Loucy (cell line): ENCODE measurements at regions not wholly inside any gene's neighbourhood (a gene's known extent, or its start where the extent isn't known, plus 50 kb on each side); places are given as distances from the start of the nearest gene placed in this dataset.
"Not testable (repeated sequence)": the region's sequence is repeated elsewhere in the genome, so short reads cannot be mapped to it uniquely, and the experiment has no call there.

Source experiments
- H2AFZ ChIP-seq: fragments of 200-600 bp; sonication (generic); 2 replicates; pipeline ENCODE4 v1.6.0; 2016; ENCODE audit warnings: antibody characterized with exemption, mild to moderate bottlenecking, low read length, moderate library complexity
- H3F3A ChIP-seq: fragments of 200-600 bp; 2 replicates; pipeline ENCODE4 v1.6.0; 2016; ENCODE audit warnings: antibody characterized with exemption, low read depth, mild to moderate bottlenecking
- H3K27me3 ChIP-seq: fragments of 200-600 bp; sonication (generic); 2 replicates; pipeline ENCODE4 v1.6.1; 2014; ENCODE audit warnings: low read length, mild to moderate bottlenecking; ENCODE audit not compliant: insufficient read depth, poor library complexity, severe bottlenecking
- H3K36me3 ChIP-seq: fragments of 200-600 bp; sonication (generic); 2 replicates; pipeline ENCODE4 v1.6.1; 2016; ENCODE audit warnings: low read length; ENCODE audit not compliant: insufficient read depth
- H3K4me1 ChIP-seq: fragments of 200-600 bp; sonication (generic); 2 replicates; pipeline ENCODE4 v1.5.1; 2014; ENCODE audit warnings: low read length, mild to moderate bottlenecking; ENCODE audit not compliant: insufficient read depth, poor library complexity, severe bottlenecking
- H3K4me2 ChIP-seq: fragments of 200-600 bp; sonication (generic); 2 replicates; pipeline ENCODE4 v1.6.0; 2014; ENCODE audit warnings: antibody characterized with exemption, low read length, low read depth, mild to moderate bottlenecking; ENCODE audit not compliant: poor library complexity, severe bottlenecking
- H3K4me3 ChIP-seq: fragments of 200-600 bp; sonication (generic); 2 replicates; pipeline ENCODE4 v1.5.1; 2014; ENCODE audit warnings: low read length, mild to moderate bottlenecking, mixed read lengths; ENCODE audit not compliant: poor library complexity, severe bottlenecking
- H3K79me2 ChIP-seq: fragments of 200-600 bp; sonication (generic); 2 replicates; pipeline ENCODE4 v1.6.1; 2014; ENCODE audit warnings: low read length; ENCODE audit not compliant: insufficient read depth
- H3K9ac ChIP-seq: fragments of 200-600 bp; sonication (generic); 2 replicates; pipeline ENCODE4 v1.6.0; 2014; ENCODE audit warnings: mild to moderate bottlenecking, low read depth, low read length, moderate library complexity; ENCODE audit not compliant: poor library complexity, severe bottlenecking
- H3K9me2 ChIP-seq: fragments of 200-600 bp; sonication (generic); replicated peaks from 2 replicates; pipeline ENCODE4 v1.6.1; 2016; ENCODE audit warnings: low read depth, low read length, mixed read lengths
- H3K9me3 ChIP-seq: fragments of 200-600 bp; sonication (generic); 2 replicates; pipeline ENCODE4 v1.6.1; 2014; ENCODE audit warnings: mild to moderate bottlenecking, antibody characterized with exemption, low read length, low read depth; ENCODE audit not compliant: insufficient read depth
- H4K20me1 ChIP-seq: fragments of 200-600 bp; sonication (generic); 2 replicates; pipeline ENCODE4 v1.6.0; 2014; ENCODE audit warnings: antibody characterized with exemption, low read length, mild to moderate bottlenecking; ENCODE audit not compliant: insufficient read depth, poor library complexity, severe bottlenecking
- EZH2phosphoT487 ChIP-seq: fragments of 200-600 bp; IDR thresholded peaks from 2 replicates; pipeline ENCODE4 v1.6.1; 2018; ENCODE audit warnings: antibody characterized with exemption, mild to moderate bottlenecking, moderate library complexity, borderline replicate concordance
- TF ChIP-seq, protein P1 (sequence below): fragments of 200-600 bp; sonication (generic); conservative IDR thresholded peaks from 2 replicates; pipeline ENCODE4 v1.5.1; 2014; ENCODE audit warnings: mild to moderate bottlenecking, antibody characterized with exemption, low read length

DNA sequence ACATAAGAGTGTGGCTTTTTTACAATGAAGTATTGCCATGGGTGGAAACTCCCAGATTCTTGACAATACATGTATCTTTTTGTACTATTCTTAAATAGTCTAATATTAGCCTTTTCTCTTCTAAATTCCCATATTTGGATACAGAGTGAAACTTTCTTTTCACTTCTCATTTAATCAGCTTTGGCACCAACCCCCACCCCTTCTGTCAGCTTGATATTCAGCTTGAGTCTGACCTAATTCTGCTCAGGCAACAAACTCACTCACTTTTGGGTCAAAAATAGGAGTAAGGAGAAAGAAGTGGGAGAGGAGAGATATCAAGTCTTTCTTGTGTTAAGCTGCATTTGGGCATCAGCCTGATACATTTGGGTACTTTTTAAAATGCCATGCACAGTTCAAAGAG lies 397.5 kb downstream of the COG6 start:
- Histone ChIP-seq H3K27me3 (no peaks in the 10 kb centered on the region), H2AFZ (no peak overlapping the region), H3K4me2 (no peak overlapping the region), H3K9me3 (no peaks in the 10 kb centered on the region), H3K79me2 (no peaks in the 10 kb centered on the region), H3K4me1 (no peaks in the 10 kb centered on the region), H3K9ac (no peak overlapping the region), H3F3A (no peaks in the 10 kb centered on the region), H3K9me2 (no peaks in the 10 kb centered on the region), H3K4me3 (no peak overlapping the region), H4K20me1 (no peaks in the 10 kb centered on the region), H3K36me3 (no peaks in the 10 kb centered on the region)
- TF ChIP-seq EZH2phosphoT487 = no peak
- TF ChIP-seq, protein P1, sequence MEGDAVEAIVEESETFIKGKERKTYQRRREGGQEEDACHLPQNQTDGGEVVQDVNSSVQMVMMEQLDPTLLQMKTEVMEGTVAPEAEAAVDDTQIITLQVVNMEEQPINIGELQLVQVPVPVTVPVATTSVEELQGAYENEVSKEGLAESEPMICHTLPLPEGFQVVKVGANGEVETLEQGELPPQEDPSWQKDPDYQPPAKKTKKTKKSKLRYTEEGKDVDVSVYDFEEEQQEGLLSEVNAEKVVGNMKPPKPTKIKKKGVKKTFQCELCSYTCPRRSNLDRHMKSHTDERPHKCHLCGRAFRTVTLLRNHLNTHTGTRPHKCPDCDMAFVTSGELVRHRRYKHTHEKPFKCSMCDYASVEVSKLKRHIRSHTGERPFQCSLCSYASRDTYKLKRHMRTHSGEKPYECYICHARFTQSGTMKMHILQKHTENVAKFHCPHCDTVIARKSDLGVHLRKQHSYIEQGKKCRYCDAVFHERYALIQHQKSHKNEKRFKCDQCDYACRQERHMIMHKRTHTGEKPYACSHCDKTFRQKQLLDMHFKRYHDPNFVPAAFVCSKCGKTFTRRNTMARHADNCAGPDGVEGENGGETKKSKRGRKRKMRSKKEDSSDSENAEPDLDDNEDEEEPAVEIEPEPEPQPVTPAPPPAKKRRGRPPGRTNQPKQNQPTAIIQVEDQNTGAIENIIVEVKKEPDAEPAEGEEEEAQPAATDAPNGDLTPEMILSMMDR = no peak

DNA sequence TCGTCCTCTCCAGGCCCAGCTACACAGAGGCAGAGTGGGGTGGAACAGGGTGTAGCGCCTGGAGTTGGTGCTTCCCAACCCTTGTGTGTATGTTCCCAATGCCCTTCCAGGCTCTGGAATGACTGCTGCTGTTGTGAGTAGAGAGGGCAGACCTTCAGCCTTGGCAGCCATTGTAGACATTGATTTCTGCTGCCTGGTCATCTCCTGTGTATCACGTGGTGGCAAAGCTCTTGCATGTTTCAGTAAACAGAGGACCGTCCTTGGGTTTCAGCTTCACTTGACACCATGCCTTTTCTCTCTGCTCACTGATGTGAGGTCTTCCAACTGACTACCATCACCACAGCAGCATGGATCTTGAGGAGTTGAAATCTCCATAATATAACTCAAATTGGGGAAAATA lies 397.9 kb downstream of the COG6 start:
- no peaks in the 10 kb centered on the region for H3K9me2 ChIP-seq
- H3K79me2 ChIP-seq = no peaks in the 10 kb centered on the region
- no peak overlapping the region for H3K4me3 ChIP-seq
- TF ChIP-seq, protein P1 = no peak
- no peak for TF ChIP-seq EZH2phosphoT487
- H3K27me3 ChIP-seq = no peaks in the 10 kb centered on the region
- H3K9me3 ChIP-seq = no peaks in the 10 kb centered on the region
- no peak overlapping the region for H3K9ac ChIP-seq
- H3K4me2 ChIP-seq = no peak overlapping the region
- no peaks in the 10 kb centered on the region for H3K36me3 ChIP-seq
- H3F3A ChIP-seq = no peaks in the 10 kb centered on the region
- H2AFZ ChIP-seq = no peak overlapping the region
- H3K4me1 ChIP-seq = no peaks in the 10 kb centered on the region
- H4K20me1 ChIP-seq = no peaks in the 10 kb centered on the region

DNA sequence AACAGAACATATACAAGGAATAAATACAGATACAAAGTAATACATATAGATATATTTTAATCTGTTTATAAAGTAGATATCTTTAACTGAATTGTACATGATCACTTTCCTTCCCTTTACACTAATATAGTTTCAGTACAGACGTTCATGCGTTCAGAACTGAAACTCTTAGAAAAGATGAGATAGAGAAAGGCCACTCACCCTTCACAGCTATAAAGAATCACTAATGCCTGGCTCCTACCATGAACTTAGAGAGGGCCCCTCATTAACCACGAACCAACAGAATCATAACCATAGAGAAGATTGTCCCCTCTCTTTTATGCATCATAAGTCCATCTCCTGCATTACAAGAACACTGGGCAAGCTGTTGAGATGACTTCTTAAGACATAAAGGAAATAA lies 399.0 kb downstream of the COG6 start:
- H3K79me2 ChIP-seq, H3K9me2 ChIP-seq, H3K36me3 ChIP-seq, H3K4me3 ChIP-seq, H3K9ac ChIP-seq, H3K27me3 ChIP-seq, H3K9me3 ChIP-seq, H3F3A ChIP-seq, H3K4me2 ChIP-seq, H2AFZ ChIP-seq, H4K20me1 ChIP-seq, H3K4me1 ChIP-seq: not testable (repeated sequence)

DNA sequence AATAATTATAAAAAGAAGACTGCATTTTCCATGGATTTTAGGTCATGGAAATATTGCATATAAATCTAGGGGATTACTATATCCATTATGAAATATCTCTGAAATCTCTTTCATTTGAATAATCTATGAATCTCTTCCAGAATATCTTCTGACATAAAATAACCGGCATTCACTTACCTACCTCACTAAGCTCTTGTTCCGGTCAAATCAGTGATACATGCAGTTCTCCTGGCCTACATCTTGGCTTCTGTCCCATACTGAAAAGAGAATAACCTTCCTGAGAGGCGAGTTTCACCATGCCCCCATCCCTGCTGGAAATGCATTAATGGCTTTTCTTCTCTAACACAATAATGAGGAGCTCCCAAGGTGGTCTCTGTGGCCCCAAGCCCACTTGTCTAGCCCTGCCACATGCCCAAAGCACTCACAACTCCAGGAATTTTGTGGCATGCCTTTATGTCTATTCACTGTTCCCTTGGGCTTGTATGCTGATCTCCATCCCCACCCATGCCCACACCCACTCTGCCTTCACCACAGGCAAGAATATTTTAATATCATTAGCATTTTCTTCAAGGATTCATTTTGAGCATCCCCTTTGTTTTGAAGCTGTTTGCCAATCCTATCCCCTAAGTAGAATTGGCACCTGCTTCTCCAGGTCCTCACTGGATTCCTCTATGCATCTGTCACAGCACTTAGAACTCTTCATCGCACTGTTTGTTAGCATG lies 401.6 kb downstream of the COG6 start:
- H3K36me3 ChIP-seq = no peaks in the 10 kb centered on the region
- H2AFZ ChIP-seq = no peak overlapping the region
- no peaks in the 10 kb centered on the region for H3K9me3 ChIP-seq
- no peaks in the 10 kb centered on the region for H3K79me2 ChIP-seq
- no peaks in the 10 kb centered on the region for H3K9me2 ChIP-seq
- no peaks in the 10 kb centered on the region for H4K20me1 ChIP-seq
- no peak overlapping the region for H3K4me2 ChIP-seq
- H3F3A ChIP-seq = no peaks in the 10 kb centered on the region
- H3K4me3 ChIP-seq = no peak overlapping the region
- no peak overlapping the region for H3K9ac ChIP-seq
- no peaks in the 10 kb centered on the region for H3K27me3 ChIP-seq
- no peaks in the 10 kb centered on the region for H3K4me1 ChIP-seq
- no peak for TF ChIP-seq EZH2phosphoT487
- TF ChIP-seq, protein P1 = no peak
